ENCODE measurements at regions not wholly inside any gene's neighbourhood (a gene's known extent, or its start where the extent isn't known, plus 50 kb on each side); places are given as distances from the start of the nearest gene placed in this dataset.
"Not testable (repeated sequence)": the region's sequence is repeated elsewhere in the genome, so short reads cannot be mapped to it uniquely, and the experiment has no call there.

- BruUV-seq (replicated peaks); intact Hi-C loops (cut with micrococcal nuclease; ENCODE audit: unreplicated experiment); H3K4me3 ChIP-seq (ENCODE audit: low read depth in 2 of 2, low read length in 2 of 2); H3K27me3 ChIP-seq (ENCODE audit: control insufficient read depth, insufficient read depth, low read length); CTCF ChIA-PET; POLR2A ChIA-PET; DNase-seq (ENCODE audit: low read depth, low spot score); H3K27ac ChIP-seq (ENCODE audit: low read length); H3K9me3 ChIP-seq (ENCODE audit: control insufficient read depth, insufficient read depth, low read depth, low read length); ATAC-seq; H3K4me1 ChIP-seq (ENCODE audit: control insufficient read depth, insufficient read depth, low read length); H3K36me3 ChIP-seq (ENCODE audit: control insufficient read depth, insufficient read depth, low read length); in situ Hi-C loops (cut with HindIII; ENCODE audit: low pct_unique_long_range_greater_than_20kb, low sequenced_read_pairs): not testable (repeated sequence)
These were observed 69.5 kb upstream of the FOLH1 start for GRCh38 chr11:49277951-49278350.
